ENCODE measurements at regions not wholly inside any gene's neighbourhood (a gene's known extent, or its start where the extent isn't known, plus 50 kb on each side); places are given as distances from the start of the nearest gene placed in this dataset.
A peak's percentile ranks its signal among the peaks of the same experiment; 100 is the strongest.

DNA sequence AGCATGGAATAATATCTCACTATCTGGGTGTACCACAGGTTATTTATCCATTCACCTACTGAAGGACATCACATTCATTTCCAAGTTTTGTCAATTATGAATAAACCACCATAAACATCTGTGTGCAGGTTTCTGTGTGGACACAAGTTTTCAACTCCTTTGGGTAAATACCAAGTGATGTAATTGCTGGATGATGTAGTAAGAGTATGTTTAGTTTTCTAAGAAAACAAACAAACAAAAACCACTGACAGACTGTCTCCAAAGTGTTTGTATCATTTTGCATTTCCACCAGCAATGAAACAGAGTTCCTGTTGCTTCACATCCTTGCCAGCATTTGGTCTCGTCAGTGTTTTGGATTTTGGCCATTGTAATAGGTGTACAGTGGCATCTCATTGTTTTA lies 435.7 kb upstream of the PROX1 start:
- H3K4me3 ChIP-seq (ENCODE audit: low read depth, low read length), result no peak overlapping the region
- TF ChIP-seq, protein P1, sequence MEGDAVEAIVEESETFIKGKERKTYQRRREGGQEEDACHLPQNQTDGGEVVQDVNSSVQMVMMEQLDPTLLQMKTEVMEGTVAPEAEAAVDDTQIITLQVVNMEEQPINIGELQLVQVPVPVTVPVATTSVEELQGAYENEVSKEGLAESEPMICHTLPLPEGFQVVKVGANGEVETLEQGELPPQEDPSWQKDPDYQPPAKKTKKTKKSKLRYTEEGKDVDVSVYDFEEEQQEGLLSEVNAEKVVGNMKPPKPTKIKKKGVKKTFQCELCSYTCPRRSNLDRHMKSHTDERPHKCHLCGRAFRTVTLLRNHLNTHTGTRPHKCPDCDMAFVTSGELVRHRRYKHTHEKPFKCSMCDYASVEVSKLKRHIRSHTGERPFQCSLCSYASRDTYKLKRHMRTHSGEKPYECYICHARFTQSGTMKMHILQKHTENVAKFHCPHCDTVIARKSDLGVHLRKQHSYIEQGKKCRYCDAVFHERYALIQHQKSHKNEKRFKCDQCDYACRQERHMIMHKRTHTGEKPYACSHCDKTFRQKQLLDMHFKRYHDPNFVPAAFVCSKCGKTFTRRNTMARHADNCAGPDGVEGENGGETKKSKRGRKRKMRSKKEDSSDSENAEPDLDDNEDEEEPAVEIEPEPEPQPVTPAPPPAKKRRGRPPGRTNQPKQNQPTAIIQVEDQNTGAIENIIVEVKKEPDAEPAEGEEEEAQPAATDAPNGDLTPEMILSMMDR (IDR thresholded peaks at IDR 0.05; ENCODE audit: insufficient read depth, low read depth, low read length, missing control alignments), result no peak
- DNase-seq (ENCODE audit: low read depth), result no peak

DNA sequence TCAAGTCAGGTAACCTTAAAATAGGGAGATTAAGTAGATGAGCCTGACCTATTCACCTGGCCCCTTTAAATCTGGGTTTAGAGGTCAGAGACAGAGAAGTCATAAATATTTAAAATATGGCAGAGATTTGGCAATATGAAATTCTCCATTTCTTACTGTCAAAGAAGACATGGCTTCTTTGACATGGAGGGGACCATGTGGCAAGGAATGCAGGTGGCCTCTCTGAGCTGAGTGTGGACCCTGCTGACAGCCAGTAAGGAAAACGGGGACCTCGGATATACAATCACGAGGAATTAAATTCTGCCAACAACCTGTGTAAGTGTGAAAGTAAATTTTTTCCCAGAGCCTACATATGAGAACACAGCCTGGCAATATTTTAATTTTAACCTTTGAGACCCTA lies 427.5 kb upstream of the PROX1 start:
- no peak overlapping the region for H3K4me3 ChIP-seq (ENCODE audit: low read depth, low read length)
- no peak for DNase-seq (ENCODE audit: low read depth)
- TF ChIP-seq, protein P1 (IDR thresholded peaks at IDR 0.05; ENCODE audit: insufficient read depth, low read depth, low read length, missing control alignments), result no peak

- TF ChIP-seq, protein P1 (IDR thresholded peaks at IDR 0.05; ENCODE audit: insufficient read depth, low read depth, low read length, missing control alignments), result no peak
- H3K4me3 ChIP-seq (ENCODE audit: low read depth, low read length), result no peak overlapping the region
- DNase-seq (ENCODE audit: low read depth), result no peak
These were observed 425.9 kb upstream of the PROX1 start for GRCh38 chr1:213561870-213562269.

- H3K4me3 ChIP-seq (ENCODE audit: low read depth, low read length), result no peak overlapping the region
- no peak for DNase-seq (ENCODE audit: low read depth)
- TF ChIP-seq, protein P1 (IDR thresholded peaks at IDR 0.05; ENCODE audit: insufficient read depth, low read depth, low read length, missing control alignments), result peak; percentile 21
These were observed 423.5 kb upstream of the PROX1 start for GRCh38 chr1:213564215-213564659.

GRCh38 chr1:213568929-213569815 lies 418.6 kb upstream of the PROX1 start:
- TF ChIP-seq, protein P1 (IDR thresholded peaks at IDR 0.05; ENCODE audit: insufficient read depth, low read depth, low read length, missing control alignments), result no peak
- no peak overlapping the region for H3K4me3 ChIP-seq (ENCODE audit: low read depth, low read length)
- DNase-seq (ENCODE audit: low read depth), result no peak

GRCh38 chr1:213569816-213570150 lies 418.0 kb upstream of the PROX1 start:
- no peak overlapping the region for H3K4me3 ChIP-seq (ENCODE audit: low read depth, low read length)
- DNase-seq (ENCODE audit: low read depth), result no peak
- TF ChIP-seq, protein P1 (IDR thresholded peaks at IDR 0.05; ENCODE audit: insufficient read depth, low read depth, low read length, missing control alignments), result no peak

DNA sequence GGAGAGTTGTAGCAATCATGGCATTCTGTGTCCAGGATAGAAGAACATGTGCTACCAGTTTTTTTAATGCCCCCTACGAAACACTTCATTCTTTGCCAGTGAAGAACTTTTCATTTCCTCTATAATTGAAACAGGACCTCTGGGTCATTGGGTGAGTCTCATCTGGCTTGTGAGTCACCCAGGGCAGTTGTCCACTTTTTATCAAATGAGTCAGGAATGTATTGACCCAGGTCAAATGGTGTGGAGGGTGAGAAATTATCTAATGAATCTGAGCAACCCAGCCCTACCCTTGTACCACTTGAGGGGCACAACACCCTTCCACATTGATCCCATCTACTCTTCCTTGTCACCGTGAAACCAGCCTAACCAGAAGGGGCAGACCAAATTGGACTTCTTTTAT lies 417.3 kb upstream of the PROX1 start:
- TF ChIP-seq, protein P1 (IDR thresholded peaks at IDR 0.05; ENCODE audit: insufficient read depth, low read depth, low read length, missing control alignments), result no peak
- no peak overlapping the region for H3K4me3 ChIP-seq (ENCODE audit: low read depth, low read length)
- no peak for DNase-seq (ENCODE audit: low read depth)

Data from GM12865 (cell line).